Skeletal muscle tissue (tissue), 3 donors: ENCODE measurements at regions not wholly inside any gene's neighbourhood (a gene's known extent, or its start where the extent isn't known, plus 50 kb on each side); places are given as distances from the start of the nearest gene placed in this dataset.

Experiments used
- H3K27ac ChIP-seq: one replicate; pipeline ENCODE4 v1.7.0; 2013; ENCODE audit warnings: mild to moderate bottlenecking, low read depth, low read length, inconsistent platforms
- H3K27me3 ChIP-seq, 3 donors: one replicate each; pipeline ENCODE4 v1.7.0; 2013; ENCODE audit warnings: low read length in 3 of 3; ENCODE audit not compliant: control insufficient read depth in 3 of 3, insufficient read depth in 3 of 3
- H3K36me3 ChIP-seq, 3 donors: one replicate each; pipeline ENCODE4 v1.7.0; 2013; ENCODE audit warnings: low read length in 3 of 3; ENCODE audit not compliant: control insufficient read depth in 3 of 3, insufficient read depth in 3 of 3
- H3K4me1 ChIP-seq, 3 donors: one replicate each; pipeline ENCODE4 v1.7.0; 2013; ENCODE audit warnings: low read length in 3 of 3, mild to moderate bottlenecking in 3 of 3; ENCODE audit not compliant: control insufficient read depth in 3 of 3, insufficient read depth in 3 of 3
- H3K4me3 ChIP-seq, 3 donors: one replicate each; pipeline ENCODE4 v1.7.0; 2013; ENCODE audit warnings: low read length in 3 of 3
- H3K9ac ChIP-seq, 3 donors: one replicate each; pipeline ENCODE4 v1.7.0; 2013; ENCODE audit warnings: low read length in 3 of 3, mild to moderate bottlenecking in 3 of 3, moderate library complexity in 2 of 3, low read depth in 1 of 3
- H3K9me3 ChIP-seq, 3 donors: one replicate each; pipeline ENCODE4 v1.7.0; 2013; ENCODE audit warnings: low read length in 3 of 3; ENCODE audit not compliant: control insufficient read depth in 3 of 3
- donor health status: Osteomylitis.

DNA sequence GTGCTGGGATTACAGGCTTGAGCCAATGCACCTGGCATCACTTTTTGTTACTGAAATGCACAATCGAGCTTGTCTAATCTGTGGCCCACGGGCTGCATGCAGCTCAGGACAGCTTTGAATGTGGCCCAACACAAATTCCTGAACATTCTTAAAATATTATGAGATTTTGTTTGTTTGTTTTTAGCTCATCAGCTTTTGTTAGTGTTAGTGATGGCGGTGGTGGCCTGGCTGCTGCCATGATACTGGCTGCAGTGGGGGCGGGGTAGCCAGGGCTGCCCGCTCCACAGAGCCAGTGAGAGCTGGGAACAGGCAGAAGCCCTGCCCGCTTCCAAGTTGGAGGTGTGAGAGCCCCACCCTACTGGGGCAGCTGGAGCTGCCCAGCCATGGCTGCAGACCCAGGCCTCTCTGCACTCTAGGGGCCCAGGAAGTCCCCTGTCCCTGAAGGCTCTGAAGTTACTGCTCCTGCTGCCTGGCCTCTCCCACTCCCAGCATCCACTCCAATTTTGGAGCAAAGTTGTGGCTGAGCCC, 76.6 kb upstream of the SHB start:
- no peak overlapping the region for H3K9ac ChIP-seq
- peaks cover 4 to 12% (median 7%) of the 10 kb centered on the region in 3 donors for H3K4me1 ChIP-seq
- no peak overlapping the region for H3K4me3 ChIP-seq
- H3K27ac ChIP-seq, result no peak overlapping the region
- H3K27me3 ChIP-seq, result peaks cover 3 to 14% (median 11%) of the 10 kb centered on the region in 3 donors
- H3K36me3 ChIP-seq, result no peaks in the 10 kb centered on the region
- no peaks in the 10 kb centered on the region for H3K9me3 ChIP-seq

GRCh38 chr9:38144421-38144820, 75.4 kb upstream of the SHB start:
- no peak overlapping the region for H3K9ac ChIP-seq
- peaks cover 14 to 19% (median 15%) of the 10 kb centered on the region in 3 donors for H3K27me3 ChIP-seq
- no peaks in the 10 kb centered on the region for H3K36me3 ChIP-seq
- H3K9me3 ChIP-seq, result no peaks in the 10 kb centered on the region
- peaks cover 4 to 12% (median 7%) of the 10 kb centered on the region in 3 donors for H3K4me1 ChIP-seq
- no peak overlapping the region for H3K27ac ChIP-seq
- no peak overlapping the region for H3K4me3 ChIP-seq

DNA sequence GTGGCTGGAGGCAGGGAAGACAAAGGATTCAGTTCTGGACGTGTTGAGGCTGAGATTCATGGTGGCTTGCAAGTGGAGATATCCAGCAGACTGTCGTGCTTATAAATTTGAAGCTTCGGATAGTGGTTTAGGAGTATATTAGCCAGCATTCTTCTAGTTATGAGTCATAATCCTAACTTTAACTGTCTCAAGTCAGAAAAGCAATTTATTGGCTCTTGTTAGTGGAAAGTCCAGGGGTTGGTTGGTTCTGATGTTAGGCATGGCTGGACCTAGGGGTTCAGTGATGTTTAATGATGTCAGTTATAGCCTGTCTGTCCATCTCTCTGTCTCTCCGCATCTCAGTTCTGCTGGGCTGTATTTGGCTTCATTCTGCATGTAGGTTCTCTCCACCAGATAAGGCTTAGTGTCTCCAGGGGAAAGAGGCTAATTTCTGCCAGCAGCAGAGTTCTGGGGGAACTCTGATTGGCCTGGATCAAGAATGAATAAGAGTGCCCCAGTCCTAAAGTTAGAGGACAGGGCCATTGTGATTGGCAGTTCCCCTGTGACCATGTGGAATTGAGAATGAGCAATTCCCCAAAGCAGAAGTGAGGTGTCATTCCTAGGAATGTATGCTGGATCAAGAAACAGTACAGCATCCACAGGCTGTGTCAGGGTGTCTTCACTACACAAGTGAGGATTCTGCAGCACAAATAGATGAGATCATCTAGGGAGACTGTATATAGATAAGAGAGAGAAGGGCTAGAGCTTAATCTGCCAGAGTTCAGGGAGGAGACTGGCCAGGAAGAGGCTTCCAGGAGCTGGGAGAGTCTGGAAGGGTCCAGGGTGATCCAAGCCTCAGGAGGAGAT, 72.9 kb upstream of the SHB start:
- no peaks in the 10 kb centered on the region for H3K9me3 ChIP-seq
- no peak overlapping the region for H3K27ac ChIP-seq
- H3K9ac ChIP-seq, result no peak overlapping the region
- peaks cover 14 to 19% (median 18%) of the 10 kb centered on the region in 3 donors for H3K27me3 ChIP-seq
- H3K4me3 ChIP-seq, result no peak overlapping the region
- peaks cover 4 to 12% (median 7%) of the 10 kb centered on the region in 3 donors for H3K4me1 ChIP-seq
- H3K36me3 ChIP-seq, result no peaks in the 10 kb centered on the region

GRCh38 chr9:38138276-38138675, 69.2 kb upstream of the SHB start:
- no peak overlapping the region for H3K4me3 ChIP-seq
- H3K9ac ChIP-seq, result no peak overlapping the region
- H3K36me3 ChIP-seq, result no peaks in the 10 kb centered on the region
- peaks cover 14 to 24% (median 19%) of the 10 kb centered on the region in 3 donors for H3K27me3 ChIP-seq
- no peak overlapping the region for H3K27ac ChIP-seq
- no peaks in the 10 kb centered on the region for H3K9me3 ChIP-seq
- peaks cover 4 to 12% (median 7%) of the 10 kb centered on the region in 3 donors for H3K4me1 ChIP-seq

GRCh38 chr9:38137342-38137741, 68.3 kb upstream of the SHB start:
- Histone ChIP-seq H3K4me1 (peaks cover 4 to 12% (median 7%) of the 10 kb centered on the region in 3 donors), H3K9ac (no peak overlapping the region), H3K4me3 (no peak overlapping the region), H3K27ac (no peak overlapping the region), H3K27me3 (peaks cover 14 to 24% (median 19%) of the 10 kb centered on the region in 3 donors), H3K9me3 (no peaks in the 10 kb centered on the region), H3K36me3 (no peaks in the 10 kb centered on the region)

DNA sequence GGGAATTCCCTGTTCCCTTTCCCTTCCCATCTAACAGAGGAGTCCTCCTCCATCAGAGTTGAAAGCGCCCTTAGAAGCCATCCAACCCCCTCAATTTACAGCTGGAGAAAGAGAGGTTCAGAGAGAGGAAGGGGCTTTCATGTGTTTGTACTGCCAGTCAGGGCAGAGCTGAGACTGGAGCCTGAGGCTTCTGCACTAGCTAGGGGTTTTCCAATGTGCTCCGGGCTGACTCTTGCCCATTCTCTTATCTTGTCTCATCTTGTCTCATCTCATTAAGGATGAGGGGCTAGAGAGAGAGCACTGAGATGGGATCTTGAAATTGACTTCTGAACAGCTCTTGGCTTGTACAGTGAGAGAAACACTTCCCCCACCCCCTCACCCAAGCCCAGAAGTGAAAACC, 67.4 kb upstream of the SHB start:
- Histone ChIP-seq H3K27me3 (peaks cover 10 to 24% (median 18%) of the 10 kb centered on the region in 3 donors), H3K9ac (no peak overlapping the region), H3K4me1 (peaks cover 0 to 3% (median 1%) of the 10 kb centered on the region in 3 donors), H3K9me3 (no peaks in the 10 kb centered on the region), H3K4me3 (no peak overlapping the region), H3K27ac (no peak overlapping the region), H3K36me3 (no peaks in the 10 kb centered on the region)

- Histone ChIP-seq H3K27me3 (peaks cover under 1 to 15% (median 2%) of the 10 kb centered on the region in 3 donors), H3K4me3 (no peak overlapping the region), H3K27ac (no peak overlapping the region), H3K4me1 (no peaks in the 10 kb centered on the region), H3K9me3 (no peaks in the 10 kb centered on the region), H3K9ac (no peak overlapping the region), H3K36me3 (no peaks in the 10 kb centered on the region)
Measured at GRCh38 chr9:38134611-38135237, 65.7 kb upstream of the SHB start.

GRCh38 chr9:38133595-38133994, 64.6 kb upstream of the SHB start:
- H3K4me1 ChIP-seq, result no peaks in the 10 kb centered on the region
- H3K27me3 ChIP-seq, result peaks cover 0 to 12% (median 0%) of the 10 kb centered on the region in 3 donors
- H3K27ac ChIP-seq, result no peak overlapping the region
- H3K9me3 ChIP-seq, result no peaks in the 10 kb centered on the region
- H3K36me3 ChIP-seq, result no peaks in the 10 kb centered on the region
- H3K4me3 ChIP-seq, result no peak overlapping the region
- no peak overlapping the region for H3K9ac ChIP-seq

DNA sequence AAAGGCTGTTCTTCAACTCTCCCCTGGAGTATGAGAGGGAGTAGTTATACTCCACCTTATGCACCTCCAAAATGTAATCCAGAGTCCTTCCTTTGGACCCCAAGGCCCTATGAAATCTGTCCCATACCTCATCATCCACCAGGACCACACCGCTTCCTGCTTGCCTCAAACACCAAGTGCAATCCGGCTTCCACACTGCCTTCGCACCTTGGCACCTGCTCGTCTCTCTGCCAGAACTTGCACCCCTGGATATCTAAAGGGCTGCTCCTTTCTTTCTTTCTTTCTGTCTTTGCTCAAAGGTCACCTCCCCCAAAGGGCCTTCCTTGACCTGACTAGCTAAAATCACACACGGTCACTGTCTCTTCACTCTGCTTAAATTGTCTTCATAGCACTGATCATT, 63.9 kb upstream of the SHB start:
- Histone ChIP-seq H3K4me1 (no peaks in the 10 kb centered on the region), H3K36me3 (no peaks in the 10 kb centered on the region), H3K27me3 (peaks cover 0 to 12% (median 0%) of the 10 kb centered on the region in 3 donors), H3K4me3 (no peak overlapping the region), H3K9ac (no peak overlapping the region), H3K27ac (no peak overlapping the region), H3K9me3 (no peaks in the 10 kb centered on the region)

GRCh38 chr9:38131729-38132128, 62.7 kb upstream of the SHB start:
- H3K36me3 ChIP-seq, result no peaks in the 10 kb centered on the region
- no peak overlapping the region for H3K27ac ChIP-seq
- H3K9ac ChIP-seq, result no peak overlapping the region
- H3K4me1 ChIP-seq, result no peaks in the 10 kb centered on the region
- H3K27me3 ChIP-seq, result peaks cover 0 to 6% (median 4%) of the 10 kb centered on the region in 3 donors
- H3K9me3 ChIP-seq, result no peaks in the 10 kb centered on the region
- no peak overlapping the region for H3K4me3 ChIP-seq
